GM12864 (cell line): ENCODE measurements at regions not wholly inside any gene's neighbourhood (a gene's known extent, or its start where the extent isn't known, plus 50 kb on each side); places are given as distances from the start of the nearest gene placed in this dataset.
"Not testable (repeated sequence)": the region's sequence is repeated elsewhere in the genome, so short reads cannot be mapped to it uniquely, and the experiment has no call there.

ENCODE experiments used
- DNase-seq: peaks from one replicate; pipeline ENCODE4 v3.0.0-alpha.2; 2011; ENCODE audit warnings: low read depth
- H3K4me3 ChIP-seq: 2 replicates; pipeline ENCODE4 v1.5.1; 2011; ENCODE audit warnings: mild to moderate bottlenecking, low read depth, low read length, control low read depth
- CTCF ChIP-seq: IDR thresholded peaks from 2 replicates; pipeline ENCODE4 v1.5.1; 2011; ENCODE audit warnings: low read depth, mild to moderate bottlenecking, moderate library complexity, low read length, control low read depth, inconsistent platforms; ENCODE audit errors: missing control alignments

- no peak for DNase-seq
- no peak for TF ChIP-seq CTCF
Observed at GRCh38 chr2:121150126-121150525, 134.9 kb downstream of the TFCP2L1 start.

GRCh38 chr2:121150713-121151112, 134.3 kb downstream of the TFCP2L1 start:
- H3K4me3 ChIP-seq: no peak overlapping the region
- TF ChIP-seq CTCF: no peak
- DNase-seq: no peak

More at GRCh38 chr2:121150126-121150525, 134.9 kb downstream of the TFCP2L1 start:
- no peak overlapping the region for H3K4me3 ChIP-seq

GRCh38 chr2:121151311-121152109, 133.5 kb downstream of the TFCP2L1 start:
- H3K4me3 ChIP-seq: no peak overlapping the region
- no peak for TF ChIP-seq CTCF
- DNase-seq: no peak

- H3K4me3 ChIP-seq: no peak overlapping the region
- TF ChIP-seq CTCF: no peak
- no peak for DNase-seq
Observed at GRCh38 chr2:121152861-121153260, 132.1 kb downstream of the TFCP2L1 start.

GRCh38 chr2:121153516-121153915, 131.5 kb downstream of the TFCP2L1 start:
- no peak for TF ChIP-seq CTCF
- DNase-seq: no peak

GRCh38 chr2:121155502-121156056, 129.4 kb downstream of the TFCP2L1 start:
- no peak for DNase-seq
- H3K4me3 ChIP-seq: no peak overlapping the region
- no peak for TF ChIP-seq CTCF

More at GRCh38 chr2:121153516-121153915, 131.5 kb downstream of the TFCP2L1 start:
- no peak overlapping the region for H3K4me3 ChIP-seq

- not testable (repeated sequence) for DNase-seq, H3K4me3 ChIP-seq
Observed at GRCh38 chr2:121157481-121157880, 127.5 kb downstream of the TFCP2L1 start.
